HG02938 (cell line): ENCODE measurements at regions not wholly inside any gene's neighbourhood (a gene's known extent, or its start where the extent isn't known, plus 50 kb on each side); places are given as distances from the start of the nearest gene placed in this dataset.
A peak's percentile ranks its signal among the peaks of the same experiment; 100 is the strongest.

Experiments
- ATAC-seq: cut with Tn5 transposase; IDR thresholded peaks from one replicate; pipeline ENCODE4 v1.9.1; 2021; ENCODE audit warnings: mild to moderate bottlenecking, moderate library complexity; ENCODE audit not compliant: unreplicated experiment

DNA sequence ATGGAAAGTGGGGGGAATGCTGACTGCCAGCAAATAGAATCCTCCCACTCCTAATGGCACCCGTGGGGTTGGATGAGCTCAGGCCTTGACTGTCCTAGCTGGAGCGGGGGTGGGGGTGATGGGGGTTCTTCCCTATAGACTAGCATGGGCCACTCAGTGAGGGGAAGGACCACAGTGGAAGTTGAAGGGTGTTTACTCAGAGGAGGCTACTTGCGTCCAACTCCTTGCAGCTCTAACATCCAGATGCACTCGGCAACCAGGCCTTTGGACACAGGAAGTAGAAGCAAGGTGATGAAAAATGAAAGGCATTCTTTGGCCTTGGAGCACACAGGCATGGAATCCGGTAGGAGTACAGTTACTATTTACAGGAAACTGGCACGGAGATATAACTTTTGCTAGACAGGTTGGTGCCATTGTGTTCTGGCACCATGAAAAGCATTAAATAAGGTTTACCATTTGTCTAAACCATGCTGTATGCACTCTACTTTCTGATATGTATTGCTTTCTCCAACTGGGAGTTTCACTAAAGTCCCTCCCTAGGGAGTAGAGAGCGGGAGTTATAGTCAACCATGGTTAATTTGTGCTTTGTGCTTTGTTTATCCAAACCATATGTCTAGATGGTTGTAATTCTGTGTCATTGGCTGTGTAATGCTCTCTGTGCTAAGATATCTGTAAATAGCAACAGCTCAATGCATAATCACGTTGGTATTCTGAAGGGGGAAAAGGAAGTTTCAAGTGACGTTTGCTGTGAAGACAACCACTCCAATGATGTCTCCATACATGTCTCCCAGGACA lies 125.3 kb downstream of the TSHZ3 start:
- no peak for ATAC-seq

DNA sequence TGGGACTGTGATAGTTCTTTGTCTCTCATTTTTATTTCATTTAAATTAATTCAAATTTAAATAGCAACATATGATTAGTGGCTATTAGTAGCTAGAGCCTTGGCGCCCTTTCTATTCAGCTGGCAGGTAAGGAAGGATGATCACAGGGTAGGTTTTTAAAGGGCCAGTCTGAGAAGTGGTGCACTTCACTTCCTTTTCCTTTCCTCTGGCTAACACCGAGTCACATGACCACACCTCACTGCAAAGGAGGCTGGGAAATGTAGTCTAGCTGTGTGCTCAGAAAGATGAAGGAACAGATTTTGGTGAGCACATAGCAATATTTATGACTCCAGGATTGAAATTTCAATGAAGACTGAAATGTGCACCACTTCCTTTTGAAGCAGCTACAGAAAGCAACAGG lies 128.7 kb downstream of the TSHZ3 start:
- no peak for ATAC-seq

GRCh38 chr19:31214997-31215396 lies 134.2 kb downstream of the TSHZ3 start:
- no peak for ATAC-seq

GRCh38 chr19:31214086-31214485 lies 135.2 kb downstream of the TSHZ3 start:
- ATAC-seq = peak; percentile 65

DNA sequence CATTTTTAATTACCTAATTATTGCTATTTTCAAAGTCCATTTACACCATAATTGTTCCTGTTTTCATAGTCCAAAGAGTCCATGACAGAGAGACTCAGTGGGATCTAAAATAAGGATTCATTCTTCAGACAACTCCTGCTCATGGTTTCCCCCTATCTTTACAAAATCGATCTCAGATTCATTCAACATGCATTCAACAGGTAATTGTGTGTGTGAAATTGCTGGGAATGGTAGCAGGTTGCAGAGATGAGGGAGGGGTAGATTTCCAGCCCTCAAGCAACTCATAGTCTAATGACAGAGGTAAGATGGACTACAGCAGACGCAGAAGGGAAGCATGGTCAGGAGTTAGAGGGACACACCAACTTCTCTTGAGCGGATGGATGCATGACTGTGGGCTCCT lies 138.1 kb downstream of the TSHZ3 start:
- ATAC-seq = no peak

- ATAC-seq = no peak
Observed at GRCh38 chr19:31205887-31206518, 143.2 kb downstream of the TSHZ3 start.

- ATAC-seq = no peak
Observed at GRCh38 chr19:31204115-31204514, 145.1 kb downstream of the TSHZ3 start.

- no peak for ATAC-seq
Observed at GRCh38 chr19:31185261-31185660, 164.0 kb downstream of the TSHZ3 start.

- ATAC-seq = no peak
Observed at GRCh38 chr19:31181535-31181934, 167.7 kb downstream of the TSHZ3 start.

GRCh38 chr19:31180907-31181306 lies 168.3 kb downstream of the TSHZ3 start:
- no peak for ATAC-seq

GRCh38 chr19:31179471-31179852 lies 169.8 kb downstream of the TSHZ3 start:
- no peak for ATAC-seq

DNA sequence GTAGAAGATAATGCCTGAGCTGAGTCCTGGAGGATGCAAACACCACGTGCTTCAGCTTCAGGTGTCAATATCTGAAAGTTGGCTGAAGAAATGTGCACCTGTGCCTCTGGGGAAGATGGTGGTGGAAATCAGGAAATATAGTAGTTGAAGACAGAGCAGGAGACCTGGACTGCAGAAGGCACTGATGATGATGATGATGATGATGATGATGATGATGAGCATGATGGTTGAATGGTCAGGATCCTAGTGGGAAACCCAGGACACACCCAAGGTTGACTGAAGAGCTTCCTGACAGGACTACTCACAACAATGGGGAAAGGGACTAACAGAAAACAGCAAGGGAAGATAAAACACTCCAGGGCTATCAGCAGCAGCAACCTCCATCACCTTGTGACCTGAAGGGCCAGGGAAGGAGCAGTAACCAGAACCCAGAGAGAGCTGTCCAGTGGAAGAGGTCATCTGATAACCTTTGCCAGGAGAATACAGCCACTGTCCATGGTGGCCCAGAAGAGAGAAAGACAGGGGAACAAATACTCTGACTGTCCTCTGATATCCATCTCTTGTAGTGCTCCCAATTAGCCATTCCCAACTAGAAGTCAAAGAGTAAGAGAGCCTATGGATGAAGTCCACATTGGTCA lies 170.3 kb downstream of the TSHZ3 start:
- no peak for ATAC-seq

DNA sequence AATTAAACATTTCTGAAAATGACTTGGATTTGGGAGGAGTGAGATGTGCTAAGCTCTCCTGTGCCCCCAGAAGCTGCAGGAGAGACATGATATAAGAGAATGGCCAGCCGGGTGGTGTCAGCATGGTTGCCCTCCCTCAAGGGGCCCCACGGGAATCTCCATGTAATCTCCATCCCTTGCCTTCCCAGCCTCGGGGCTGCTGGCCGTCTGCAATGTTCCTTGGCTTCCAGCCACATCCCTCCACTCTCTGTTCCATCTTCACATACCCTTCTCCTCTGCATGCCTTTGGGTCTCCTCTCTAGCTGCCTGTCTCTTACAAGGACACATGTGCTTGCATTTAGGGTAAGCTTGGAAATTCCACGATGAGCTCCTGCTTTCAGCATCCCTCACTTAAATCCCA lies 172.0 kb downstream of the TSHZ3 start:
- ATAC-seq = no peak

GRCh38 chr19:31175564-31176348 lies 173.5 kb downstream of the TSHZ3 start:
- ATAC-seq = no peak

DNA sequence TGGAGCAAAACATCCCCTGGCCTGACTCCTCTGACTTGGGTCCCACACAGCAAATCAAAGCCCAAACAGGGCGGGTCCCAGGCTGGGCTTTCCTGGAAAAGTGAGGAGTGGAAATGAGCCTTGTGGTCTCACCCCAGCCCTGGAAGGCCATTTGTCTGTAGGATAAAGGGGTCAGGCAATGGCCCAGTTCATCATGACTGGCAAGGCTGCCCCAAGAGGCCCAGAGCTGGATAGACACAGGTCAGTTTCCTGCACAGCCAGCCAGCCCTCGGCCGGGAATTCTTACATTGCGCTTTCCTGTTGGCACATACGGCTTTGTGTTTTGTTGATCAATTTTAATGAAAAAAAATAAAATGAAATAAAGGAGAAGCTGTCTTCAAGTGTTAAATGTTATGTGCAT lies 174.3 kb downstream of the TSHZ3 start:
- ATAC-seq = no peak

GRCh38 chr19:31173991-31174390 lies 175.2 kb downstream of the TSHZ3 start:
- no peak for ATAC-seq

GRCh38 chr19:31171936-31172335 lies 177.3 kb downstream of the TSHZ3 start:
- no peak for ATAC-seq

- ATAC-seq = no peak
Observed at GRCh38 chr19:31170046-31170445, 179.2 kb downstream of the TSHZ3 start.

DNA sequence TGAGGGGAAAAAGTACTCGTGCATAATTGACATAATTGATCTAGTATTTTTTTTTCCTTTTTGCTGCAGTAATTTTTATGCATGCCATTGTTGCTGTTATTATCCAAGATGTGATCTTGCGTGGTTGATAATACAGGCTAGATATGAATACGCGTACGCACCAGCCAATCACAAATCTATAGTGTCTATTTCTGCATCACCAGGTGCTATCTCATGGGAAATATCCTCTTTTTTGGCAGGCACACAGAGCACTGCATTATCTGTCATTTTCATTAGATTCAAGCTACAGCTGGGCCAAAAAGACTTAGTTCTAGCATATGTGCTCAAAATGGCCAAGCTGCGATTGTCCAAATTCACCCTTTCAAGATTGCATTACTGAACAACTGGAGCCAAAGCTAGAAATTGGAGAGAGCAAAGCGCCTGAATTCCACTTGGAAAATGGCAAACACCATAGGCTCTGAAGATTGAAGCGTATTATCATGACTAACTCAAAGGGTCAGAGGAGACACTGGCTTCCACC lies 181.1 kb downstream of the TSHZ3 start:
- ATAC-seq = no peak

DNA sequence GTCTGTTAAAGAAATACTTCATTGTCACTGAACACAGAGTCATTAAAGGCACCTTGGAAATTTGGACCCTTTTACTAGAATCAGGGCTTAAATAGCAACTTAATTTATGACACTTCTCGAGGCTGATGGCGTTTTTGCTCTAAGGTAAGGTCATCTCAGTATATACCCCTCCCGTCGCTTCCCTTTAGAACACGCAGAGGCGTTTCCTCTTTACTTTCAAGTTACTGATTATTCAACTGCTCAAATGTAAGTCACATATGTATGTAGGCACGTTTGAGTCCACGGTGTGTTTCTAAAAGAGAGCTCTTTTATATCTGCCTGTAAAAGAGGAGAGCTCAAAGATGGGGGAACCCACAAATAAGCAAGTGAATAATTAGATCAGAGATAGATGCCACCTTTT lies 181.5 kb downstream of the TSHZ3 start:
- ATAC-seq = no peak

DNA sequence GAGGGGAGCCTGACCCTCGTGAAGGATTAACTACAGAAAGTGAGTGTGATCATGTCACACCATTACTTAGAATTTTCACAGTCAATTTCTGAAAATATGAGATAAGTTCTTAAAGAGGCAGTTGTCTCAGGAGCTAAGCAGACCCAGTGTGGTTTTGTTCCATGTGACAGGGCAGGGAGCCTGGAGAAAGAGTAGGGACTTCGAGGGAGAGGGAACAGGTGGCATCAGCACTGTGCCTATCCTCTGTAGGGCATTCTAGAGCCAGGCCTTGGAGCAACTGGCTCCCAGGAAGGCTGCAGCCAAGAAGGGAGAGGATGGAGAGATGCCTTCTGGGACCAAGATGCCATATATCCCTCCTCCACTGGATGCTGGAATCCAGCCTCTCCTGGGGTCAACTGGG lies 183.0 kb downstream of the TSHZ3 start:
- no peak for ATAC-seq
